HUES6 (cell line): ENCODE measurements at regions not wholly inside any gene's neighbourhood (a gene's known extent, or its start where the extent isn't known, plus 50 kb on each side); places are given as distances from the start of the nearest gene placed in this dataset.

Experiments
- H3K27ac ChIP-seq: 2 replicates; pipeline ENCODE4 v1.7.0; 2013; ENCODE audit warnings: low read depth, mild to moderate bottlenecking, low read length, inconsistent platforms
- H3K27me3 ChIP-seq: 2 replicates; pipeline ENCODE4 v1.6.1; 2013; ENCODE audit warnings: low read length; ENCODE audit not compliant: control insufficient read depth, insufficient read depth
- H3K36me3 ChIP-seq: 2 replicates; pipeline ENCODE4 v1.6.1; 2013; ENCODE audit warnings: low read length; ENCODE audit not compliant: control insufficient read depth, insufficient read depth
- H3K4me1 ChIP-seq: 2 replicates; pipeline ENCODE4 v1.6.1; 2013; ENCODE audit warnings: low read length; ENCODE audit not compliant: control insufficient read depth, insufficient read depth
- H3K4me3 ChIP-seq: 2 replicates; pipeline ENCODE4 v1.5.1; 2013; ENCODE audit warnings: low read depth, low read length
- H3K9ac ChIP-seq: one replicate; pipeline ENCODE4 v1.6.1; 2013; ENCODE audit warnings: mild to moderate bottlenecking, low read length
- H3K9me3 ChIP-seq: 2 replicates; pipeline ENCODE4 v1.6.1; 2013; ENCODE audit warnings: low read depth, low read length; ENCODE audit not compliant: control insufficient read depth, insufficient read depth

- Histone ChIP-seq H3K4me1 (no peaks in the 10 kb centered on the region), H3K27me3 (no peaks in the 10 kb centered on the region), H3K9me3 (no peaks in the 10 kb centered on the region), H3K27ac (no peak overlapping the region), H3K9ac (no peak overlapping the region), H3K4me3 (no peak overlapping the region), H3K36me3 (no peaks in the 10 kb centered on the region)
These were observed 66.8 kb upstream of the NT5E start for GRCh38 chr6:85383042-85383441.

- Histone ChIP-seq H3K27ac (no peak overlapping the region), H3K4me3 (no peak overlapping the region), H3K9ac (no peak overlapping the region), H3K36me3 (no peaks in the 10 kb centered on the region), H3K4me1 (no peaks in the 10 kb centered on the region), H3K9me3 (peaks cover 3% of the 10 kb centered on the region; the same call in 1 of the 2 replicates), H3K27me3 (no peaks in the 10 kb centered on the region)
These were observed 67.3 kb upstream of the NT5E start for GRCh38 chr6:85382541-85382940.

GRCh38 chr6:85372915-85373270 is 77.0 kb upstream of the NT5E start:
- H3K27me3 ChIP-seq, result no peaks in the 10 kb centered on the region
- peaks cover 8% of the 10 kb centered on the region; the same call in 1 of the 2 replicates for H3K9me3 ChIP-seq
- no peak overlapping the region for H3K27ac ChIP-seq
- no peaks in the 10 kb centered on the region for H3K36me3 ChIP-seq
- no peaks in the 10 kb centered on the region for H3K4me1 ChIP-seq
- H3K9ac ChIP-seq, result no peak overlapping the region
- no peak overlapping the region for H3K4me3 ChIP-seq

GRCh38 chr6:85372188-85372914 is 77.5 kb upstream of the NT5E start:
- Histone ChIP-seq H3K27ac (no peak overlapping the region), H3K9ac (no peak overlapping the region), H3K36me3 (no peaks in the 10 kb centered on the region), H3K4me3 (no peak overlapping the region), H3K4me1 (no peaks in the 10 kb centered on the region), H3K27me3 (no peaks in the 10 kb centered on the region), H3K9me3 (peaks cover 3% of the 10 kb centered on the region; the same call in 1 of the 2 replicates)

GRCh38 chr6:85368631-85369030 is 81.3 kb upstream of the NT5E start:
- Histone ChIP-seq H3K4me3 (no peak overlapping the region), H3K36me3 (no peaks in the 10 kb centered on the region), H3K9me3 (no peaks in the 10 kb centered on the region), H3K4me1 (no peaks in the 10 kb centered on the region), H3K27ac (no peak overlapping the region), H3K27me3 (no peaks in the 10 kb centered on the region), H3K9ac (no peak overlapping the region)

GRCh38 chr6:85364344-85364743 is 85.5 kb upstream of the NT5E start:
- H3K4me3 ChIP-seq, result no peak overlapping the region
- H3K9ac ChIP-seq, result no peak overlapping the region
- H3K27ac ChIP-seq, result no peak overlapping the region
- no peaks in the 10 kb centered on the region for H3K9me3 ChIP-seq
- H3K27me3 ChIP-seq, result no peaks in the 10 kb centered on the region
- H3K4me1 ChIP-seq, result no peaks in the 10 kb centered on the region
- H3K36me3 ChIP-seq, result no peaks in the 10 kb centered on the region

- no peaks in the 10 kb centered on the region for H3K4me1 ChIP-seq
- H3K4me3 ChIP-seq, result no peak overlapping the region
- H3K27me3 ChIP-seq, result no peaks in the 10 kb centered on the region
- H3K9ac ChIP-seq, result no peak overlapping the region
- H3K27ac ChIP-seq, result no peak overlapping the region
- H3K9me3 ChIP-seq, result no peaks in the 10 kb centered on the region
- no peaks in the 10 kb centered on the region for H3K36me3 ChIP-seq
These were observed 86.0 kb upstream of the NT5E start for GRCh38 chr6:85363870-85364269.

GRCh38 chr6:85362652-85363310 is 87.1 kb upstream of the NT5E start:
- Histone ChIP-seq H3K4me3 (no peak overlapping the region), H3K4me1 (no peaks in the 10 kb centered on the region), H3K27ac (no peak overlapping the region), H3K27me3 (no peaks in the 10 kb centered on the region), H3K9ac (no peak overlapping the region), H3K9me3 (no peaks in the 10 kb centered on the region), H3K36me3 (no peaks in the 10 kb centered on the region)

- H3K36me3 ChIP-seq, result no peaks in the 10 kb centered on the region
- H3K27ac ChIP-seq, result no peak overlapping the region
- no peaks in the 10 kb centered on the region for H3K27me3 ChIP-seq
- H3K4me3 ChIP-seq, result no peak overlapping the region
- H3K4me1 ChIP-seq, result no peaks in the 10 kb centered on the region
- no peaks in the 10 kb centered on the region for H3K9me3 ChIP-seq
- H3K9ac ChIP-seq, result no peak overlapping the region
These were observed 88.3 kb upstream of the NT5E start for GRCh38 chr6:85361643-85362014.

GRCh38 chr6:85360794-85361642 is 88.9 kb upstream of the NT5E start:
- Histone ChIP-seq H3K9me3 (no peaks in the 10 kb centered on the region), H3K9ac (no peak overlapping the region), H3K4me3 (no peak overlapping the region), H3K27me3 (no peaks in the 10 kb centered on the region), H3K36me3 (no peaks in the 10 kb centered on the region), H3K27ac (no peak overlapping the region), H3K4me1 (no peaks in the 10 kb centered on the region)

- H3K36me3 ChIP-seq, result no peaks in the 10 kb centered on the region
- H3K27ac ChIP-seq, result no peak overlapping the region
- H3K27me3 ChIP-seq, result no peaks in the 10 kb centered on the region
- H3K9me3 ChIP-seq, result no peaks in the 10 kb centered on the region
- no peaks in the 10 kb centered on the region for H3K4me1 ChIP-seq
- no peak overlapping the region for H3K9ac ChIP-seq
- H3K4me3 ChIP-seq, result no peak overlapping the region
These were observed 92.2 kb upstream of the NT5E start for GRCh38 chr6:85357651-85358050.
